ENCODE measurements at regions not wholly inside any gene's neighbourhood (a gene's known extent, or its start where the extent isn't known, plus 50 kb on each side); places are given as distances from the start of the nearest gene placed in this dataset.

DNA sequence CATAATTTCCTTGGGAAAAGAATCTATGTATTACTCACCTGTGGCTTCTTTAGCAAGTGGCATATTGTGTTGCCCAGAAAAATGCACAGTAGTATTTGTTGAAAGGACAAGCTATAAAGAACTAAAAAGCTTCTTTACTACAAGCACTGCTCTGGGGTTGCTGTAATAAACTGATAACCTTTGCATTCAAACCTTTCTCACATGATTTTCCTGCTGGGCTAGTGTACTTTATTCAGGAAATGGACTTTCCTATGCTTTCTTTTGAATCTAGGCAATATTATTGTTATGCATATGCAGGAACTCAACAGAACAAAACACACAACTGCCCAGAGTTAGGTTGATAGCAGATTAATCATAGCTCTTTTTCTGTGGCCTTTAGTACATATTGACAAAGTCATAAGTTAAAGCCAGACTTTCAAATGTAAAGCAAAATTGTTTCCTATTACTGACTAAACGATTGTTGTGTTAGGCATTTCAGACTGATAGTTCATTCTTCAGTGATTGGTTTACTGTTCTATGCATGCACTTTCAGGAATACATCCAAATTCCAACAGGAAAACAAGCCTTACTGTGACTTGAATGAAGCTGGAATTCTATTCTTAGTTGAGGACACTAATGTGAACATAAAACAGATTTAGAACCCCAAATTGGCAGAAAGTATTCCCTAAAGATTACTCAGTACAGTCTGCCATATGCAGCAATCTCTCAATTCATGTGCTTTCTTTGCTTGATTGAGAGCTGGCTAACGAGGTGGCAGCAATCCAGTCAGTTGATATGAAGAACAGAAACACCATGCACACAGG, 564.3 kb upstream of the NEGR1 start:
- FAIRE-seq, result no peak
- DNase-seq (ENCODE audit: low spot score), result no peak

GRCh38 chr1:72845981-72846380, 563.6 kb upstream of the NEGR1 start:
- FAIRE-seq, result no peak

GRCh38 chr1:72845381-72845780, 563.0 kb upstream of the NEGR1 start:
- DNase-seq (ENCODE audit: low spot score) (peak; percentile 9), FAIRE-seq (no peak)

More at GRCh38 chr1:72845981-72846380, 563.6 kb upstream of the NEGR1 start:
- DNase-seq (ENCODE audit: low spot score), result no peak

GRCh38 chr1:72837781-72838180, 555.4 kb upstream of the NEGR1 start:
- FAIRE-seq (no peak), DNase-seq (ENCODE audit: low spot score) (no peak)

DNA sequence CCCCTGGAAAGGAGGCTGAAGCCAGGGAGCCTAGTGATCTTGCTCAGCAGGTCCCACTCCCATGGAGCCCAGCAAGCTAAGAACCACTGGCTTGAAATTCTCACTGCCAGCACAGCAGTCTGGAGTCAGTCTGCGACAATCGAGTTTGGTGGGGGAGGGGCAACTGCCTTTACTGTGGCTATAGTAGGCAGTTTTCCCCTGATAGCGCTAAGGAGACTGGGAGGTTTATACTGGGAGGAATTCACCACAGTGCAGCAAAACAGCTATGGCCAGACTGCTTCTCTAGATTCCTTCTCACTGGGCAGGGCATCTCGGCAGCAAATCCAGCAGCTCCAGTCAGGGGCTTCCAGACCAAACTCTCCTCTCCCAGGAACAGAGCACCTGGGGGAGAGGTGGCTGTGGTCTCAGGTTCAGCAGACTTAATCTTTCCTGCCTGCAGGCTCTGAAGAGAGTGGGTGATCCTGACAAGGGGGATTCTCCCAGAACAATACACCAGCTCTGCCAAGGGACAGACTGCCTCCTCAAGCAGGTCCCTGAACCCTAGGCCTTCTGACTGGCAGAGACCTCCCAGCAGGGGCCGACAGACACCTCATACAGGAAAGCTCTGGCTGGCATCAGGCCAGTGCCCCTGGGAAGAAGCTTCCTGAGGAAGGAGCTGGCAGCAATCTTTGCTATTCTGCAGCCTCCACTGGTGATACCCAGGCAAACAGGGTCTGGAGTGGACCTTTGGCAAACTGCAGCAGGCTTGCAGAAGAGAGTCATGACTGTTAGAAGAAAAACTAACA, 548.5 kb upstream of the NEGR1 start:
- no peak for DNase-seq (ENCODE audit: low spot score)
- FAIRE-seq, result no peak

DNA sequence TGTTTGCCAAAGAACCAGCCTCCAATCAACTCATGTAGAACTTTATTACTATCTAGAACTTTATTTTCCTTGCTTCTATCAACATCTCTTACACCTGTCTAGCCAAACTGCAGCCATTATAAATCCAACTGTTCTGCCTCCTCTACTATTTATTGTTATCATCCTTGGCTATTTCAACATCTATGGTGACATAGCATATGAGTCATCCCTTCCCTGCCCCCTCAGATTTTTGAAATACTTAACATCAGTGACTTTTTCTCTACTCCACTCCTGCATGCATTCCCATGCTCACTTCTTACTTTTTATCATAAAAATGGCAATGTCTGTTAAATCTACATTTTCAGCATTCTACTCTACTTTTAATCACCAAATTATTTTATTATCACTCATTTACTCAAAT, 544.9 kb upstream of the NEGR1 start:
- peak; percentile 19 for DNase-seq (ENCODE audit: low spot score)
- FAIRE-seq, result no peak

GRCh38 chr1:72804541-72804940, 522.2 kb upstream of the NEGR1 start:
- FAIRE-seq (no peak), DNase-seq (ENCODE audit: low spot score) (no peak)

- DNase-seq (ENCODE audit: low spot score) (no peak), FAIRE-seq (no peak)
These were observed 498.7 kb upstream of the NEGR1 start for GRCh38 chr1:72781038-72781437.

DNA sequence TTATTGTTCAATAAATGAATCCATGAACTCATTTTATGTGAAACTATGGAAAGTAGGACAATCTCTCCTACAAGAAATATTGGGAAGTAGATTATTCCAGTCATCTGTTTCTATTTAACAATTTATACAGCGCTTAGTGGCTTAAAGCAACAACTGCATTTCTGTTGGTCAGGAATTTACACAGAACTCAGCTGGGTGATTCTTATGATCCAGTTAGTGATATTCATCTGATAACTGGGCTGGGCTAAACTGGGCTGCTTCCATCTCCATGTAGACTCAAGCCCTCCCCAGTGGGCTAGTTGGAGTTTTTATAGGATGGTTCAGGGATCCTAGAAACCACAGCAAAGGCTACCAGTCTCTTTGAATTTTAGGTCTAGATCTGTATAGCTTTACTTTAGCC, 497.9 kb upstream of the NEGR1 start:
- FAIRE-seq (no peak), DNase-seq (ENCODE audit: low spot score) (no peak)

- FAIRE-seq (no peak), DNase-seq (ENCODE audit: low spot score) (no peak)
These were observed 495.6 kb upstream of the NEGR1 start for GRCh38 chr1:72777918-72778317.

DNA sequence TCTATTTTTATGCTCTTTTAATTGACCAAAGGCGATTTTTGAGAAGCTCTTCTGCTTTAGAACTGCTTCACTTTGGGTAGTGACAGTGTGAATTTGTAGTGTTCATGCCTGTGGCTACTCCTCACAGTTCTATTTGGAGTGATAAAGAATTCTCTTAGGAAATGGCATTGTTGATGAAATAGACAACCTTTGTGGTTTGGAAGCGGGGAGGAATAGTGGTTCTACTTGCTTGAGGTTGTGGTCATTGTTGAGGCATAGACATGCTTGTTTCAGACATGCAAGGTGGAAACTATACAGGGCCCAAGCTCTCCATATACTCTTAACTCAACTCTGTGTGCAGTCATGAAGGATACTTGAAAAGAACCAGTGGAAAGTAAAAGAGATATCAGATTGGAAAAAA, 481.1 kb upstream of the NEGR1 start:
- no peak for DNase-seq (ENCODE audit: low spot score)
- FAIRE-seq, result no peak

- FAIRE-seq, result no peak
- DNase-seq (ENCODE audit: low spot score), result no peak
These were observed 477.1 kb upstream of the NEGR1 start for GRCh38 chr1:72759486-72759885.

- DNase-seq (ENCODE audit: low spot score), result no peak
- no peak for FAIRE-seq
These were observed 475.5 kb upstream of the NEGR1 start for GRCh38 chr1:72757843-72758242.

- no peak for DNase-seq (ENCODE audit: low spot score)
- FAIRE-seq, result no peak
These were observed 463.1 kb upstream of the NEGR1 start for GRCh38 chr1:72745413-72745812.

- DNase-seq (ENCODE audit: low spot score) (no peak), FAIRE-seq (no peak)
These were observed 452.1 kb upstream of the NEGR1 start for GRCh38 chr1:72734415-72734814.

DNA sequence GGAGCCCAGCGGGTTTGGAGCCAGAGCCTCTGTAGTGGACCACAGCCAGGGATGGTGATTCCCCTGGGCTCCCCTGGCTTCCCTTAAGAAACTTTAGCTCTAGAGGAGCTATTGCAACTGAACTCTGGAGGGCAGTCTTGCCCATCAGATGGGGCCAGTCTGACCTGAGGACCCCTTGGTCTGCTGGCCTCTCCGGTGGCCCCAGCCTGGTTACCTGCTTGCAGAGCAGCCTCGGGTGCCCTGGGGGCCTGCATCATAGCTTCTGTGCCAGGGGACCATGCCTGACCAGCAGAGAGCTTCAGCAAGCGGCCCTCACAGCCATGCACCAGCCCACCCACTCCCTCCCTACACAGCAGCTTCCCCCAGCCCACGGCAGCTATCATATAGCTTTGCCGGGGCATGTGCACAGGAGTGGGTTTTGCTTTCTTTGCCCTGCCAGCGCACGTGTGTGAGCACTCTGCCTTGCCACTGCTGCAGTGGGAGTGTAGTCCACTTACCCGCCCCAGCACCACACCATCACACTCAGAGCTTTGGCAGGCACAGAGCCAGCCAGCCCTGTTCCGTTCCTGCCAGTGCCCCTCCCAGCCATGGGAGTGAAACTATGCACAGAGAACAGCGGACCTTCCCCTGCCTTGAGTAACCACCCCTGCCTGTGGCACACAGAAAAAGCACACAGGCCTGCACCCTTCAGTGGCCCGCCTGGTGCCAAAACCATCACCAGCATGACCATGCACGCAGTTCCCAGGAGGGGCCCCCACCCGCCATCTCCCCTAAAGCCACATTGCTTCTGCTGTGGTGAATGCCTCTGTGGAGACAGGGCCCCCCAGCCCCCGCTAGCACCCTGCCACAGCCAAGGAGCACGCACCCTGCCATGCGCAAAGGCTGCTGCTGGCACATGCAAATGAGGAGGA, 442.9 kb upstream of the NEGR1 start:
- no peak for DNase-seq (ENCODE audit: low spot score)
- no peak for FAIRE-seq

GRCh38 chr1:72705921-72706320, 423.6 kb upstream of the NEGR1 start:
- FAIRE-seq (no peak), DNase-seq (ENCODE audit: low spot score) (no peak)

DNA sequence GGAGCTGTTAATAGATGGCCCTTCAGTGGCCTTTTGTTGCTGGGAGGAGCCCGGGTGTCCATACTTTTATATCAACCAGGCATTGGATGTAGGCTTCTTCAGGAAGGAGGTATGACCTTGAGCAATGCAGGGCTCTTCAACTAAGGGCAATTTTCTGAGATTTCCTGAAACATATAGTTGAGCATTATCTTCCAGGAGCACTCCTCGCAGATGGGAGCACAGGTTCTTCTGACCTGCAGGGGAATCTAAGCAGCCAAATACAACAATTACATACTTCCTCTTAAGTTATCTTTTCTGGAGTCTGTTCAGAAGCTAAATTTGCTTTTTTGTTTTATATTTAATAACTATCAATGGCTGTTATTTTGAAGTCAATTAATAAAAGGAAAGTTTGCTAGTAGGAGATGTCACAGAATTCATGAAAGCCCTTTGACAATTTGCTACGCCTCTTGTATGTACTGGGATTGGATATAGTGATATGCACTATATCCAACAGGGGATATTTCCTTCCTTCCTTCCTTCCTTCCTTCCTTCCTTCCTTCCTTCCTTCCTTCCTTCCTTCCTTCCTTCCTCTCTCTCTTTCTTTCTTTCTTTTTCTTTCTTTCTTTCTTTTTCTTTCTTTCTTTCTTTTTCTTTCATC, 422.6 kb upstream of the NEGR1 start:
- FAIRE-seq, result no peak

GRCh38 chr1:72697410-72697809, 415.1 kb upstream of the NEGR1 start:
- no peak for DNase-seq (ENCODE audit: low spot score)
- no peak for FAIRE-seq

More for the DNA sequence above, 422.6 kb upstream of the NEGR1 start:
- no peak for DNase-seq (ENCODE audit: low spot score)

DNA sequence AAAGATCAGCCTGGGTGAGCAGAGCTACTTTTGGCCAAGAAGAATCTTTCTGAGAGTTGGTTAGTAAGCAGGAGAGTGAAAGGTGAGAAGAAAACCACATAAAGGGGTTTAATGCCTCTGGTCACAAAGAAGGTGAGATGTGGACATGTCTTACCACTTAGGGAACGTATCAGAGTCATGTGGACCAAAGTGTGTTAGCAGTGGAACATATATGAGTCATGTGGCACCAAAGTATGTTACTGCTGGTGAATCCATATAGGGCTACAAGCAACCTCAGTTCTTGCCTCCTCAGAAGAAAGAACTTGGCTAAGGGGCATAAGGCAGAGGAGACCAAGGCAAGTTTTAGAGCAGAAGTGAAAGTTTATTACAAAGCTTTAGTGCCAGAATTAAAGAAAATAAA, 411.6 kb upstream of the NEGR1 start:
- no peak for FAIRE-seq
- no peak for DNase-seq (ENCODE audit: low spot score)

GRCh38 chr1:72693376-72693775, 411.0 kb upstream of the NEGR1 start:
- FAIRE-seq (no peak), DNase-seq (ENCODE audit: low spot score) (no peak)
